ENCODE measurements at regions not wholly inside any gene's neighbourhood (a gene's known extent, or its start where the extent isn't known, plus 50 kb on each side); places are given as distances from the start of the nearest gene placed in this dataset.

- TF ChIP-seq, protein P1, sequence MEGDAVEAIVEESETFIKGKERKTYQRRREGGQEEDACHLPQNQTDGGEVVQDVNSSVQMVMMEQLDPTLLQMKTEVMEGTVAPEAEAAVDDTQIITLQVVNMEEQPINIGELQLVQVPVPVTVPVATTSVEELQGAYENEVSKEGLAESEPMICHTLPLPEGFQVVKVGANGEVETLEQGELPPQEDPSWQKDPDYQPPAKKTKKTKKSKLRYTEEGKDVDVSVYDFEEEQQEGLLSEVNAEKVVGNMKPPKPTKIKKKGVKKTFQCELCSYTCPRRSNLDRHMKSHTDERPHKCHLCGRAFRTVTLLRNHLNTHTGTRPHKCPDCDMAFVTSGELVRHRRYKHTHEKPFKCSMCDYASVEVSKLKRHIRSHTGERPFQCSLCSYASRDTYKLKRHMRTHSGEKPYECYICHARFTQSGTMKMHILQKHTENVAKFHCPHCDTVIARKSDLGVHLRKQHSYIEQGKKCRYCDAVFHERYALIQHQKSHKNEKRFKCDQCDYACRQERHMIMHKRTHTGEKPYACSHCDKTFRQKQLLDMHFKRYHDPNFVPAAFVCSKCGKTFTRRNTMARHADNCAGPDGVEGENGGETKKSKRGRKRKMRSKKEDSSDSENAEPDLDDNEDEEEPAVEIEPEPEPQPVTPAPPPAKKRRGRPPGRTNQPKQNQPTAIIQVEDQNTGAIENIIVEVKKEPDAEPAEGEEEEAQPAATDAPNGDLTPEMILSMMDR (IDR thresholded peaks at IDR 0.05; ENCODE audit: control extremely low read depth, extremely low read depth, low read depth, missing control alignments): no peak
- ChIA-PET POLR2A (no interaction called here), CTCF (no interaction called here)
Measured at GRCh38 chrY:19290925-19291324, 453.6 kb downstream of the KDM5D start.

GRCh38 chrY:19274076-19274475, 470.4 kb downstream of the KDM5D start:
- CTCF ChIA-PET: no interaction called here
- no peak for DNase-seq (ENCODE audit: extremely low spot score)
- POLR2A ChIA-PET: no interaction called here
- TF ChIP-seq, protein P1 (IDR thresholded peaks at IDR 0.05; ENCODE audit: control extremely low read depth, extremely low read depth, low read depth, missing control alignments): no peak

More at GRCh38 chrY:19290925-19291324, 453.6 kb downstream of the KDM5D start:
- DNase-seq (ENCODE audit: extremely low spot score): no peak

DNA sequence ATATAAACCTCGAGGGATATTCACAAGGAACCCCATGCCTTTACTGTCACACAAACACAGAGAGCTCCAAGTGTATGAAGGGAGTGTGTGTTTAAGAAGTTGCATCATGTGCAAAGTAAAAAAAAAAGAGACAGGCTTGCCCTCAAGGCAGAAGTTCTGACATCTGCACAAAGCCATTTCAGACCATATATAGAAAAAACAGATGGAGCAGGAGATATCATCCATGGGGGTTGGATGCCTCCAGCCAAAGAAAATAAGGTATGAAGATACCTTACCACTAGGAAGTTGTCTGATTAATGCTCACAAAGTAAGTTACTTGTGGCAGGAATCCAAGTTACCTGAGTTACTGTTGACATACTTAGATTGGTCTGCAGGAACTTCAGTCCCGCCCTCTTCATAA, 476.2 kb downstream of the KDM5D start:
- TF ChIP-seq, protein P1 (IDR thresholded peaks at IDR 0.05; ENCODE audit: control extremely low read depth, extremely low read depth, low read depth, missing control alignments): no peak
- CTCF ChIA-PET: no interaction called here
- no peak for DNase-seq (ENCODE audit: extremely low spot score)
- POLR2A ChIA-PET: no interaction called here

GRCh38 chrY:19265404-19265803, 479.1 kb downstream of the KDM5D start:
- DNase-seq (ENCODE audit: extremely low spot score): no peak
- TF ChIP-seq, protein P1 (IDR thresholded peaks at IDR 0.05; ENCODE audit: control extremely low read depth, extremely low read depth, low read depth, missing control alignments): no peak
- ChIA-PET CTCF (interaction anchor here (0.8 to 1.0 kb wide), 2 partner anchors 8 to 44 kb away, joined by 3 to 4 read pairs; no protein-coding TSS in a partner anchor), POLR2A (no interaction called here)

DNA sequence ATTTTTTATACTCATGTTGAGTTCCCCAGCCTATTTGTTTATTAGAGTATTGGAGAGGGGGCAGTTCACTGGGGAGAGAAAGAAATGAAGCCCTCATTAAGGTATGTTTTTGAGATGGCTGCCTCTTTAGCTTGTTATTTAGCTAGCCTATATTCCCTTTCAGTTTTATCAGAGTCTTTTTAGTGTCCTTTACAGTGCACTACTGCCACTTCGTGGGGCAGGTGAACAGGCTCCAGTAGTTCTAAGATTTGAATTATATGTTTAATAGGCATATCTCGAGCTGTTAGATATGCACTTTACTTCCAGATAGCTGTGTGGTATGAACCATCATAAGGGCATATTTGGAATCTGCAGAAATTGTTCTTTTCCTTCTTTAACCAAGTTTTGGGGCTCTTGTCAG, 482.2 kb downstream of the KDM5D start:
- no peak for DNase-seq (ENCODE audit: extremely low spot score)
- TF ChIP-seq, protein P1 (IDR thresholded peaks at IDR 0.05; ENCODE audit: control extremely low read depth, extremely low read depth, low read depth, missing control alignments): no peak
- POLR2A ChIA-PET: no interaction called here
- CTCF ChIA-PET: interaction anchor here (1.4 kb wide), 1 partner anchor 19 kb away, joined by 3 read pairs; no protein-coding TSS in a partner anchor

DNA sequence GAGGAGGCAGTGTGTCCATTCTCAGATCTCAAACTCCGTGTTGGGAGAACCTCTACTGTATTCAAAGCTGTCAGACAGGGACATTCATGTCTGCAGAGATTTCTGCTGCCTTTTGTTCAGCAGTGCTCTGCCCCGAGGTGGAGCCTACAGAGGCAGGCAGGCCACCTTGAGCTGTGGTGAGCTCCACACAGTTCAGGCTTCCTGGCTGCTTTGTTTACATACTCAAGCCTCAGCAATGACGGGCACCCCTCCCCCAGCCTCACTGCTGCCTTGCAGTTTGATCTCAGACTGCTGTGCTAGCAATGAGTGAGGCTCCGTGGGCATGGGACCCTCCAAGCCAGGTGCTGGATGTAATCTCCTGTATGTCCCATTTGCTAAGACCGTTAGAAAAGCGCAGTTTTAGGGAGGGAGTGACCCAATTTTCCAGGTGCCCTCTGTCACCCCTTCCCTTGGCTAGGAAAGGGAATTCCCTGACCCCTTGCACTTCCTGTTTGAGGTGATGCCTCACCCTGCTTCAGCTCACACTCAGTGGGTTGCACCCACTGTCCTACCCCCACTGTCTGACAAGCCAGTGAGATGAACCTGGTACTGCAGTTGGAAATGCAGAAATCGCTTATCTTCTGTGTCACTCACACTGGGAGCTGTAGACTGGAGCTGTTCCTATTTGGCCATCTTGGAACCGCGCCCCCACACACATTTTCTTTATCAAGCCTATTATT, 458.9 kb upstream of the HSFY2 start:
- ChIA-PET POLR2A (no interaction called here), CTCF (no interaction called here)
- TF ChIP-seq, protein P1 (IDR thresholded peaks at IDR 0.05; ENCODE audit: control extremely low read depth, extremely low read depth, low read depth, missing control alignments): no peak
- DNase-seq (ENCODE audit: extremely low spot score): no peak
